Stimulated activated CD8-positive, alpha-beta memory T cell treated with anti-CD3 and anti-CD28 coated beads, Interleukin-4, amount 100 ng/mL, for 1 hour (primary cell): ENCODE measurements at regions not wholly inside any gene's neighbourhood (a gene's known extent, or its start where the extent isn't known, plus 50 kb on each side); places are given as distances from the start of the nearest gene placed in this dataset.

ENCODE experiments used
- DNase-seq, 2 donors: peaks; one replicate each; pipeline ENCODE4 v3.0.0-alpha.2; 2020; ENCODE audit warnings: low read depth in 2 of 2, low spot score in 1 of 2

- DNase-seq: no peak
Measured at GRCh38 chr12:3998968-3999792, 126.0 kb upstream of the PARP11 start.

DNA sequence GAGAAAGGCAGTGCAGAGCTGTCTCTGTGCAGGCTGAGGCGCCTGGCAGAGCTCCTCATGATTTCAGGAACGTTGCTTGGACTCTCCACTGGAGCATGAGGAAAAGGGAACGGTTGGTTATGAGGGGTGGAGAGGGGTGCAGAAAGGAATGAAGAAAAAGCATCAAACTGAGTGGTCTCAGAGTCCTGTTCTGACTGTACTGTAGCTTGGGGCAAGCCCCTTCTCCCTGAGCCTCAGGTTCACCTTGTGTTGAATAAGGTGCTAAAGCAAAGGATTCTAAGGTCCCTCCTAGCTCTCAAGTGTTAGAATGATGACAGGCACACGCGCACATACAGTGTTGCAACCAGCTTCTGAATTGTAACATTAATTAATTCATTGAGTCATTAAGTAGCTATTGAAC, 125.2 kb upstream of the PARP11 start:
- no peak for DNase-seq

DNA sequence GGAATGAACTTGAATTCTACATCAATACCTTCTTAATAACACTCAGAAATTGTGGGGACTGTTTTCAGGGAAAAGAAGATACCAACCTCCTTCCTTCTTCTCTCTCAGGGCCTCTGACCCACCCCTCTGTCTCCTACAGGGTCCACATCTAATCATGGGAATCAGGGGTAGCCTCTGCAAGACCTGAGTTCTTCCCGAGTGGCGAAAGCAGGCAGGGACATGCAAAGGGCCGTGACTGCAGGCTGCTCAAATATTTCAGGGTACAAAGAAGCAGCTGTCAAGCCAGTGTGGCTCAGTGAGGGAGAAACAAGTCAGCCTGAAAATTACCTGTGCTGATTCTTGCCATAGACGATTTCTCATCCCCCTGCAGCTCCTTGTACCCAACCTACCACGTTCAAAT, 123.1 kb upstream of the PARP11 start:
- no peak for DNase-seq

DNA sequence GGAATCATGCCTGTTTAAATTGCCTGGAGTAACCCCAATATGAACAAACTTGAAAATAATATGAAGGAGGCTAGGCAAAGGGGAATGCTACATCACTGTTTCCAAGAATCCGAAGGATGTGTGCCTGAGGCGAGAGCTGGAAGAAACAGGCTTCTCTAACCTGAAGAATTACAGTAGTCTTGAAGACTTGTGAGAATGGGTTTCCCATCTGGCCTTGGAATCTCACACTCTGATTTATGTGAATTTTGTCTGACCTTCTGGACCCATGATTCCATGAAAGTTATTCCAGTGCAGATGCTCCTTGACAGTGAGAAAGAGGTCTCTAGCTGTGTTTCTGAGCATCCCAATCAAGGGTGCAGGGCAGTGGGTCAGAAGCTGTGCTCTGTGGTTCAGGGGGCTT, 122.1 kb upstream of the PARP11 start:
- no peak for DNase-seq

GRCh38 chr12:3994500-3994899, 121.3 kb upstream of the PARP11 start:
- DNase-seq: no peak

DNA sequence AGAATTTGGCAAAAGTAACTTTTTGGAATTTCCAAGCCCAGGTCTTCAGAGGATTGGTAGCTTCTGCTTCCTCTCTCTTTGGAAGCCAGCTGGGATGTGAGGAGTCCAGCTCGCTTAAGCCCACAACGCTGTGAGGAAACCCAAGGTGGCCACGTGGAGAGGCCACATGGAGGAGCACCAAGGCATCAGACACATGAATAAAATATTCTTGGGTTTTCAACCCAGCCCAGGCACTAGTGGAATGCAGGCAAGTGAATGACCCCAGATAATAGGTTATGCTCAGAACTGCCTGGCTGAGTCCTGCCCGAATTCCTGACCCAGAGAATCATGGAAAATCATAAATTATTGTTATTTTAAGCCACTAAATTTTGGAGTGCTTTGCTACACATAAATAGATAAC, 119.7 kb upstream of the PARP11 start:
- DNase-seq: no peak

GRCh38 chr12:3991798-3992580, 118.8 kb upstream of the PARP11 start:
- no peak for DNase-seq

- no peak for DNase-seq
Measured at GRCh38 chr12:3990501-3991280, 117.5 kb upstream of the PARP11 start.

DNA sequence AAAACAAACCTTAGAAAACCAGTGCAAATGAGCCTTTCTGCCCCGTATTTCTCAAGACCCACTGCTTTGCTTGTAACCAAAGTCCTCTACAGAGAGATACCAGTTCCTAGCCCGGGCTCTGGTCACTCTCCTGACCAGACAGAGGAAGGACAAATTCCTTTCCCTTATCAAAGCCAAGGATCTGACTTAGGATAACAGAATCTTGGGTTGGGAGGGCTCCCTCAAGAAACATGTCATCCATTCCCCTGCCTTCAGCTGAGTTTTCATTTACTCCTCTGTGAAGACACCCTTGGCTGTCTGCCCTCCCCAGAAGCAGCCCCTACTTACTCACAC, 116.0 kb upstream of the PARP11 start:
- DNase-seq: no peak

- no peak for DNase-seq
Measured at GRCh38 chr12:3988519-3989217, 115.5 kb upstream of the PARP11 start.

- no peak for DNase-seq
Measured at GRCh38 chr12:3987571-3987970, 114.4 kb upstream of the PARP11 start.

- no peak for DNase-seq
Measured at GRCh38 chr12:3980504-3981272, 107.5 kb upstream of the PARP11 start.

- no peak for DNase-seq
Measured at GRCh38 chr12:3977621-3978020, 104.4 kb upstream of the PARP11 start.

DNA sequence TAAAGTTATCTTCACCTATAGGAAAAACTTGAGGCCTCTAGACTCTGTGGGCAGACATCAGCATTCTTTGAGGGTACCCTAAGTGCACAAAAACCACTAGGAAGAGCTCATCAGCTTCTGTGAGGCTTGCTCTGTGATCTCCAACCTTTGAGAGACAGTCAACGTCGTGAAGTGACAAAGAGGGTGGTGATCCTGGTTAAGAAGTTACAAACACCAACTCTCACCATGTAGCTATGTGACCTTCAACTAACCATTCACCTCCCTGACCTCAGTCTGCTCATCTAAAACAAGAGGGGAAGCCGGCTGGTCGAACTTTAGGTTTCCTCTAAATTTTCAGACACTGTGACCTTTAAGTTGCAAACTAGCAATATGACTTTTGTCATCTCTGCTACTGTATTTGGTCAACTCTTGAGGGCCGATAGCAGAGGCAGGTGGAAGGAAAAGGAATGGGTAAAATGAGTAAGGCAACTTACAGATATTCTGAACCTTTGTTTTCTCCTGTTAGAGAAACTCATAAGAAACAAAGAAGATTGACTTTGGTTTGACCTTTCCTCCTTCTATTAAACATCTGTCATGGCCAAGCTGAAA, 103.2 kb upstream of the PARP11 start:
- no peak for DNase-seq

- DNase-seq: no peak
Measured at GRCh38 chr12:3975652-3976051, 102.5 kb upstream of the PARP11 start.

DNA sequence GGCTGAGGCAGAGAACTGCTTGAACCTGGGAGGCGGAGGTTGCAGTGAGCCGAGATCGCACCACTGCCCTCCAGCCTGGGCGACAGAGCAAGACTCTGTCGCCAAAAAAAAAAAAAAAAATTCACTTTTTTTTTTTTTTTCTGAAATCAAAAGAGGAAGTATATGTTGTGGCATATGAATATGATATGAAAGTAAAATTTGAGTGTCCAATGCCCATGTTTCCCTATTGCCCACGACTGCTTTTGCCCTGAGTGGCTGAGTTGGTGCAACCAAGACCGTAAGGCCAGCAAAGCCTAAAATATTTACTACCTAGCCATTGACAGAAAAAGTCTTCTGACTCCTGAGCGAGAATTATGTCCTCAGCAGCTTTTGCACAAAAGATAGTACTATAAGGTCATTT, 101.7 kb upstream of the PARP11 start:
- no peak for DNase-seq

GRCh38 chr12:3973973-3974644, 100.9 kb upstream of the PARP11 start:
- DNase-seq: no peak

DNA sequence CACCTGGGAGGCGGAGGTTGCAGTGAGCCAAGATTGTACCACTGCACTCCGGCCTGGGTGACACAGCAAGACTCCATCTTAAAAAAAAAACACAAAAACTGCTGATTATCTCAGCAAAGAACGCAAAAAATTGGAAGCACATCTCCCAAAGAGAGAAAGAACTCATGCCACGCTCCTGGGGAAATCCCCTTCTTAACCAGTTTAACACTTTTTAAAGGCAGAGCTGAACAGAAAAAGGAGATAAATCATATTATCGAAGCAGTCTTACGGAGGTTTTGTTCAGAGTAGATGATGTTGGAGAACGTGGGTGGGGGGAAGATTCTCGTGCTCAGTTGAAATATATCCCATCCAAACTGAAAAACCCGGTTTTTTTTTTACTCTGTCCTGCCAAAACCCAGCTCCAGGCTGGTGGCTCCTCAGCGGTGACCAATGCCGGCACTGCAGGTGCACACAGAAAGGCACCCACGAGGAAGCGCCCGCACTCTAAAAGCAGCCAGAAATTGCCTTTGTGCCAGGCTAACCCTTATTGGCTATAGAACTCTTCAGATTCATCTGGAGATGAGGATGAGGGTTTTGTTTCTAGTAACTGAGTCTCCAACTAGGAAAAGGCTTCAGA, 100.2 kb upstream of the PARP11 start:
- no peak for DNase-seq

GRCh38 chr12:3972576-3972975, 99.4 kb upstream of the PARP11 start:
- DNase-seq: no peak
